H9 (cell line): ENCODE measurements at regions not wholly inside any gene's neighbourhood (a gene's known extent, or its start where the extent isn't known, plus 50 kb on each side); places are given as distances from the start of the nearest gene placed in this dataset.

Experiments
- DNase-seq: peaks from one replicate; pipeline ENCODE4 v3.0.0-alpha.2; 2017
- H2AFZ ChIP-seq: one replicate; pipeline ENCODE4 v1.6.1; 2013; ENCODE audit warnings: mild to moderate bottlenecking, low read length, control low read depth, moderate library complexity
- H2AK5ac ChIP-seq: 2 replicates; pipeline ENCODE4 v1.6.1; 2013; ENCODE audit warnings: low read length, control low read depth, mixed read lengths; ENCODE audit not compliant: insufficient read length
- H2BK120ac ChIP-seq: one replicate; pipeline ENCODE4 v1.6.1; 2013; ENCODE audit warnings: low read depth, mild to moderate bottlenecking, low read length, control low read depth, inconsistent platforms; ENCODE audit not compliant: poor library complexity, severe bottlenecking
- H2BK12ac ChIP-seq: 2 replicates; pipeline ENCODE4 v1.6.1; 2013; ENCODE audit warnings: low read length, control low read depth, mixed read lengths, low read depth; ENCODE audit not compliant: insufficient read length
- H2BK15ac ChIP-seq: 2 replicates; pipeline ENCODE4 v1.6.1; 2013; ENCODE audit warnings: low read depth, low read length, control low read depth
- H2BK20ac ChIP-seq: one replicate; pipeline ENCODE4 v1.6.1; 2013; ENCODE audit warnings: low read depth, mild to moderate bottlenecking, low read length, control low read depth, inconsistent platforms; ENCODE audit not compliant: poor library complexity, severe bottlenecking
- H2BK5ac ChIP-seq: 2 replicates; pipeline ENCODE4 v1.6.1; 2013; ENCODE audit warnings: low read length, control low read depth, mixed read lengths; ENCODE audit not compliant: insufficient read length
- H3K14ac ChIP-seq: 2 replicates; pipeline ENCODE4 v1.6.1; 2013; ENCODE audit warnings: low read length, control low read depth; ENCODE audit not compliant: insufficient read depth
- H3K18ac ChIP-seq: 2 replicates; pipeline ENCODE4 v1.6.1; 2013; ENCODE audit warnings: low read depth, mild to moderate bottlenecking, mixed read lengths, low read length, control low read depth; ENCODE audit not compliant: insufficient read length
- H3K23ac ChIP-seq: 2 replicates; pipeline ENCODE4 v1.6.1; 2013; ENCODE audit warnings: low read length, control low read depth, mixed read lengths, low read depth; ENCODE audit not compliant: insufficient read length
- H3K23me2 ChIP-seq: 2 replicates; pipeline ENCODE4 v1.6.1; 2013; ENCODE audit warnings: low read depth, mild to moderate bottlenecking, mixed read lengths, low read length, control low read depth; ENCODE audit not compliant: insufficient read length, poor library complexity, severe bottlenecking
- H3K27ac ChIP-seq: 2 replicates; pipeline ENCODE4 v1.5.1; 2013; ENCODE audit warnings: low read length, control low read depth, mixed read lengths, low read depth; ENCODE audit not compliant: insufficient read length
- H3K27me3 ChIP-seq: 2 replicates; pipeline ENCODE4 v1.6.1; 2013; ENCODE audit warnings: low read length, control low read depth, inconsistent platforms; ENCODE audit not compliant: insufficient read depth
- H3K4ac ChIP-seq: 2 replicates; pipeline ENCODE4 v1.6.1; 2013; ENCODE audit warnings: low read depth, mild to moderate bottlenecking, control low read depth, inconsistent platforms, low read length, moderate library complexity
- H3K4me1 ChIP-seq: 2 replicates; pipeline ENCODE4 v1.6.1; 2013; ENCODE audit warnings: low read length, control low read depth, inconsistent platforms; ENCODE audit not compliant: insufficient read depth
- H3K4me2 ChIP-seq: 2 replicates; pipeline ENCODE4 v1.6.1; 2013; ENCODE audit warnings: low read length, control low read depth, mixed read lengths; ENCODE audit not compliant: insufficient read length, insufficient read depth
- H3K56ac ChIP-seq: 2 replicates; pipeline ENCODE4 v1.6.1; 2013; ENCODE audit warnings: low read depth, mild to moderate bottlenecking, mixed read lengths, low read length, control low read depth; ENCODE audit not compliant: insufficient read length
- H3K79me1 ChIP-seq: 2 replicates; pipeline ENCODE4 v1.6.1; 2013; ENCODE audit warnings: low read depth, mild to moderate bottlenecking, moderate library complexity, low read length, control low read depth, inconsistent platforms; ENCODE audit not compliant: insufficient read depth, poor library complexity, severe bottlenecking
- H3K79me2 ChIP-seq: 2 replicates; pipeline ENCODE4 v1.6.1; 2013; ENCODE audit warnings: low read length, control low read depth, inconsistent platforms; ENCODE audit not compliant: insufficient read depth
- H3K9ac ChIP-seq: 2 replicates; pipeline ENCODE4 v1.6.1; 2013; ENCODE audit warnings: low read length, control low read depth, mixed read lengths; ENCODE audit not compliant: insufficient read length; ENCODE audit errors: extremely low read depth
- H3K9me3 ChIP-seq: one replicate; pipeline ENCODE4 v1.6.1; 2013; ENCODE audit warnings: low read depth, low read length, inconsistent platforms; ENCODE audit not compliant: control insufficient read depth
- H3T11ph ChIP-seq: one replicate; pipeline ENCODE4 v1.6.1; 2013; ENCODE audit warnings: mild to moderate bottlenecking, low read length, control low read depth, inconsistent platforms
- H4K20me1 ChIP-seq: one replicate; pipeline ENCODE4 v1.6.1; 2013; ENCODE audit not compliant: control insufficient read depth, insufficient read length, insufficient read depth
- H4K5ac ChIP-seq: 2 replicates; pipeline ENCODE4 v1.6.1; 2013; ENCODE audit warnings: low read depth, mild to moderate bottlenecking, mixed read lengths, low read length, control low read depth; ENCODE audit not compliant: insufficient read length
- H4K8ac ChIP-seq: replicated peaks from 2 replicates; pipeline ENCODE4 v1.6.1; 2013; ENCODE audit warnings: low read length, control low read depth, mixed read lengths, low read depth; ENCODE audit not compliant: insufficient read length
- H4K91ac ChIP-seq: 2 replicates; pipeline ENCODE4 v1.6.1; 2013; ENCODE audit warnings: low read depth, mild to moderate bottlenecking, moderate library complexity, mixed read lengths, low read length, control low read depth; ENCODE audit not compliant: insufficient read length
- H3K27ac Mint-ChIP-seq, 3 experiments: 2 replicates in 2 of 3; 3 replicates in 1 of 3; pipeline ENCODE4 v1.8.0; 2020 to 2021; ENCODE audit warnings: mixed read lengths in 3 of 3, mild to moderate bottlenecking in 1 of 3, moderate library complexity in 1 of 3
- H3K27me3 Mint-ChIP-seq: 2 replicates; pipeline ENCODE4 v1.8.0; 2021; ENCODE audit warnings: low read depth, mild to moderate bottlenecking, moderate library complexity, mixed read lengths
- H3K36me3 Mint-ChIP-seq, 3 experiments: 2 replicates in 2 of 3; 3 replicates in 1 of 3; pipeline ENCODE4 v1.8.0; 2020 to 2021; ENCODE audit warnings: low read depth in 3 of 3, mixed read lengths in 3 of 3; ENCODE audit not compliant: insufficient read depth in 1 of 3
- H3K4me1 Mint-ChIP-seq, 2 experiments: 2 replicates each; pipeline ENCODE4 v1.8.0; 2020; ENCODE audit warnings: mixed read lengths in 2 of 2
- H3K4me3 Mint-ChIP-seq, 2 experiments: 2 replicates in 1 of 2; 3 replicates in 1 of 2; pipeline ENCODE4 v1.8.0; 2020 to 2021; ENCODE audit warnings: mild to moderate bottlenecking in 2 of 2, mixed read lengths in 2 of 2, moderate library complexity in 1 of 2
- H3K9me3 Mint-ChIP-seq, 2 experiments: 2 replicates in 1 of 2; 3 replicates in 1 of 2; pipeline ENCODE4 v1.8.0; 2020; ENCODE audit warnings: mild to moderate bottlenecking in 2 of 2, mixed read lengths in 2 of 2, moderate library complexity in 1 of 2
- CTCF ChIP-seq: fragments of 200-600 bp; sonication (generic); conservative IDR thresholded peaks from 3 replicates; pipeline ENCODE4 v1.8.0; 2021; ENCODE audit warnings: antibody characterized with exemption, mild to moderate bottlenecking
- WGBS: extraction: QIAGEN DNeasy Blood & Tissue Kit; methylation state at CpG from one replicate; pipeline ENCODE4 v1.1.7; 2013; ENCODE audit warnings: missing lambda C conversion rate, low lambda C conversion rate, mixed read lengths; ENCODE audit not compliant: insufficient read length; ENCODE audit errors: extremely low coverage; 5-methylcytosine and 5-hydroxymethylcytosine counted together

GRCh38 chr5:121424976-121425375, 426.7 kb upstream of the FTMT start:
- Histone ChIP-seq H4K8ac (no peak overlapping the region), H3K18ac (no peak overlapping the region), H2BK20ac (no peak overlapping the region), H3K9ac (no peak overlapping the region), H3K4me1 (no peaks in the 10 kb centered on the region), H2BK12ac (no peak overlapping the region), H4K5ac (no peak overlapping the region), H3K14ac (no peak overlapping the region), H2BK15ac (no peak overlapping the region), H3K23me2 (no peaks in the 10 kb centered on the region), H3T11ph (no peak overlapping the region), H3K79me1 (no peaks in the 10 kb centered on the region), H3K56ac (no peak overlapping the region), H3K27ac (no peak overlapping the region), H2AK5ac (no peak overlapping the region), H3K27me3 (no peaks in the 10 kb centered on the region), H2BK5ac (no peak overlapping the region), H4K91ac (no peak overlapping the region), H3K9me3 (no peaks in the 10 kb centered on the region), H3K79me2 (no peaks in the 10 kb centered on the region), H3K23ac (no peak overlapping the region), H3K4me2 (no peak overlapping the region), H2BK120ac (no peak overlapping the region), H2AFZ (no peak overlapping the region), H3K4ac (no peak overlapping the region), H4K20me1 (no peaks in the 10 kb centered on the region)
- TF ChIP-seq CTCF, result no peak
- Mint-ChIP-seq H3K4me3 (no peak overlapping the region), H3K36me3 (no peaks in the 10 kb centered on the region), H3K4me1 (peaks cover 3 to 6% of the 10 kb centered on the region in 2 experiments; a peak in 2 of 4 replicates), H3K9me3 (peaks cover 0 to 4% of the 10 kb centered on the region in 2 experiments; a peak in 2 of 5 replicates), H3K27me3 (no peaks in the 10 kb centered on the region), H3K27ac (no peak overlapping the region)
- WGBS, result no CpG with 5 or more reads among the region's 2 CpGs
- DNase-seq, result no peak
